NCI-H446 (cell line): ENCODE measurements at regions not wholly inside any gene's neighbourhood (a gene's known extent, or its start where the extent isn't known, plus 50 kb on each side); places are given as distances from the start of the nearest gene placed in this dataset.
"Not testable (repeated sequence)": the region's sequence is repeated elsewhere in the genome, so short reads cannot be mapped to it uniquely, and the experiment has no call there.

Experiments used
- DNase-seq, 2 experiments: peaks; one replicate each; lab custom pipeline; 2025; lab: John Stamatoyannopoulos, UW

- DNase-seq: no peak
These were observed 634.9 kb downstream of the FSCB start for GRCh38 chr14:43872222-43872621.

DNA sequence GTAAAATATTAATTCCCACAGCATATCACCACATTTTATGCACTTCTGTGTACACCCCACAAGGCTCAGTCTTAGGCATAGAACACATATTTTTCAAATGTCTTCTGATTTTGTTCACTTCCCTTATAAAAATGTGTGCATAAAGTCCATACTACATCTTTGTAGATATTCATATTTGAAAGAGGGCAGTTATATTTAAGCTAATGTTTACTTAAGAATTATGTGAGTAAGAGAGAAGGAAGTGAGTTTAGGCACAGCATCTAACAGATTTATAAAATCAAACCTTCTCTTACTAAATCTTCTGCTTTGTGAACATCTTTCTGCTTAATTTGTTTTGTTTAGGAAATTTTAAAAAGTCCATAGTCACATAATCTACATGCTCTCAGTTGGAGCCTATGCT, 648.1 kb downstream of the FSCB start:
- DNase-seq: no peak

- DNase-seq: peak; percentile 24 to 79
These were observed 651.5 kb downstream of the FSCB start for GRCh38 chr14:43855556-43855955.

GRCh38 chr14:43853541-43853940, 653.5 kb downstream of the FSCB start:
- DNase-seq: no peak

GRCh38 chr14:43803076-43803689, 703.9 kb downstream of the FSCB start:
- DNase-seq: peak in 1 of 2 experiments; percentile 22

DNA sequence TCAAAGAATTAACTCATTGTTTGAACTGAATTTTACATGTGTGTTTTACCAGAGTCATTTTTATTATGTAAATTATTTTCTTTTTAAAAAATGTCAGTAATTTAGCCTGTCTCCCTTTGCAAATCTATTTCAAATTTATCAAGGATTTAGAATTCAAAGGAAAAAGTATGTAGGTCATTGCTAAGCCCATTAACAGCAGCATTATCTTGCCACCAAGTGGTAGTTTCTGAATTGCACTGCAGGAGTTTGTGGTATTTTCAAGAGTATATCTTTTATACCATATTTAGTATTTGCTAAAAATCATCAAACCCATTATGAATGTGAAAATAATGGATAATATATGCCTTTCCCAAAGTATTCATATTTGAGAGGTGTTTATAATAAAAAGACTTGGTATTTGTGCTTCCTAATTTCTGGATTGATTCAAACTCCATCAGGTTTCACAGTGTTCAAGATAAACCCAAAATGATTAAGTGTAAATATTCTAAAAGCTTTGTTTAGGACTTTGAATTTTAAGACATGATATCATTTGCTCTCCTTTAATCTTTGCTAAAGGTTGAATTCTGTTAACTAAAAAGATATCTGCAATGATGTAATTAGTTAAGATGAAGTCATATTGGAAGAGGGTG, 711.4 kb downstream of the FSCB start:
- peak in 1 of 2 experiments; percentile 5 for DNase-seq

- DNase-seq: no peak
These were observed 713.5 kb downstream of the FSCB start for GRCh38 chr14:43793579-43793978.

- DNase-seq: no peak
These were observed 714.1 kb downstream of the FSCB start for GRCh38 chr14:43792980-43793379.

- no peak for DNase-seq
These were observed 716.4 kb downstream of the FSCB start for GRCh38 chr14:43790681-43791080.

DNA sequence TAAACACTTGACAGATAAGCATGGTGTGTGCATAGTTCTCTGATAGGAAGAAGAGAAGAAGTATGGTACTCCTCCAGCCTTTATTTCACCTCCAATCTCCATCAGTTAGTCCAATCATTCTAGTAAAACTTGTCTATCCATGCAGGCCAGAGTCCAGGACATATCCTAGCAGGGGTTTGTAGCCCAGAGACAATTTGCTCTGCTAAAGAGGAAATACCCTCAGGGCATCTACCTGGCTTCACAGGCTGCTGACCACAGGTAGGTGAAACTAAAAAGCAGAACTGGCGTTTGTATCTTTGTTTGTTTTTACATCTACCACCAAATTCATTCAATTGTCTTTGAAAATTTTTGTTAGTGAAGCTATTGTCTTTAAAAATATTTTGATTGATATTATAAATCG, 717.6 kb downstream of the FSCB start:
- DNase-seq: no peak

DNA sequence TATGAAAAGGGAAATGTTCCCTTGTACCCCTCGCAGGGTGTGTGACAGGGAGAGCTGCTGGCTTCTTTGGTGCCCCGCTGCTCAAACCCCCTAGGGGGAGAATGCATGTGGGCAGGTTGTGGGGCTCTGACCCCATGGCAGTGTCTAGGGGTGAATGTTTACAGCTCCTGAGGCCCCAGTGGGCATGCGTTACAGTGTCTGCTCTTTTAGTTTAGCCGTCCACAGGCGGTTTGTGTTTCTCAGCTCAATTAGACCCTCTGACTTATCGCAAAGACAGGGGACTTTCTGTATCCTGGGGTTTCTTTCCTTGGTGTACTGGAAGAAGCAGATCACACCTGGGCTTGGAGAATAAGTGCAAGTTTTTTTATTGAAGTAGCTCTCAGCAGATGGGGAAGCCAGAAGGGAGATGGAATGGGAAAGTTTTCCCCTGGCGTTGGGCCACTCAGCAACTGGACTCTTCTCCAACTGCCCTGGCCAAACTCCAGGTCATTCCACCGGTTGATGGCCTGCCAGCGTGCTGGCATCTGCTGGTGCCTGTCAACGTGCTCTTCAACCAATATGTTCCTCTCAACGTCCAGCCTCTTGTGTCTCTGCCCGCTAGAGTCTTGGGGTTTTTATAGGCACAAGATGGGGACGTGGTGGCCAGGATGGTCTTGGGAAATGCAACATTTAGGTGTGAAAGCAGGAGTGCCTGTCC, 720.9 kb downstream of the FSCB start:
- DNase-seq: peak in 1 of 2 experiments; percentile 65

GRCh38 chr14:43784432-43784831, 722.7 kb downstream of the FSCB start:
- not testable (repeated sequence) for DNase-seq

GRCh38 chr14:43778937-43779639, 728.0 kb downstream of the FSCB start:
- DNase-seq: no peak

DNA sequence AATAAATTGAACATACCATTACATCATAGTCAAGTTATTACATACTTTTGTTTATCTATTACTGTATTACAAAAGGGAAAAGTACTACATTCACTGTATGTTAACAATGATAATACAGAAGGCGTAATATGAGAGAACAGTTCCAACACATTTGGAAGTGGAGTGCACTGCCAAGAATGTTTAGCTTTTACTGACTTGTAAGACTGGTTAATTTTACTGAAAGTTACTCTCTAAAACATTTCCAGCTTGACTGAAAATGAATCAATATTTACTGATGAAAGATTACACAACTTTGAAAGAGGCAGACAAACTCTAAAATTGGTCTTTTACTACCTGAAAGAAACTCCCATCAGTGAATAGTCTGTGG, 728.5 kb downstream of the FSCB start:
- DNase-seq: no peak

DNA sequence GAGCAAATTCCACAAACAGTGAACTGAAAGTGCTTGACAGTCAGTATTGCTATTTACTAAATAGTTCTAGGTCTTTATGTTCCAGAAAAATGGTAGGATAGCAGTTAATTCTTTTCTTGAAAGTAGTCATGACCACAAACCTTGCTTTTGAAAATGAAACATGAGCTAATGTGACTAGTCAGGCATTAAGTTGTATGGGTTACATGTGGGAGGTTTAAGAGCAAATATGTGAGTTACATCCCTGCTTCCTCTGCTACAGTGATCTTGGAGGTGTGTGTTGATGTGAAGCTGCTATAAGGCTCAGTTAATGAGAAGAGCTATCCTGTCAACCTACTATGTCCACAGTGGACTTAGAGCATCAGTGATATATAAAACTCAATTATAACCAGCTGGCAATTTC, 741.6 kb downstream of the FSCB start:
- DNase-seq: no peak

GRCh38 chr14:43764433-43764832, 742.6 kb downstream of the FSCB start:
- no peak for DNase-seq

- DNase-seq: no peak
These were observed 751.4 kb downstream of the FSCB start for GRCh38 chr14:43755707-43756106.

DNA sequence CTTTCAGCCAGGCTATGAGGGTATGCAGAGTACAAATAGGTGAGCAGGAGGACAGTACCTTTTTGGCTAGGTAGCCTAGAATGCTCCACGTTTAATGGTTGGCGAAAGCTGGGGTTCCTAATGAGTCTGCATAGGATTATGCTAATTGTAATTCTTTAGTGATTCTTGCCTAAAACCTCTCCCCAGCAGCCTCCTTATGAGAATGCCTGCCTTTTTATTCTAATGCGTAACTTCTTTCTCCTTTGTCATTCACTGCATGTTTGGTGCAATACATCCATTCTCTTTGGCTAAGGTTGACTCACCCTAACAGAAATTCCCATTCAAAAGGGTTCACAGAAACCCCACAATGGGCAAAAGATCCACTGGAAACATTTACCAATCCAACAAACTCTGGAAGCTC, 752.2 kb downstream of the FSCB start:
- DNase-seq: no peak

DNA sequence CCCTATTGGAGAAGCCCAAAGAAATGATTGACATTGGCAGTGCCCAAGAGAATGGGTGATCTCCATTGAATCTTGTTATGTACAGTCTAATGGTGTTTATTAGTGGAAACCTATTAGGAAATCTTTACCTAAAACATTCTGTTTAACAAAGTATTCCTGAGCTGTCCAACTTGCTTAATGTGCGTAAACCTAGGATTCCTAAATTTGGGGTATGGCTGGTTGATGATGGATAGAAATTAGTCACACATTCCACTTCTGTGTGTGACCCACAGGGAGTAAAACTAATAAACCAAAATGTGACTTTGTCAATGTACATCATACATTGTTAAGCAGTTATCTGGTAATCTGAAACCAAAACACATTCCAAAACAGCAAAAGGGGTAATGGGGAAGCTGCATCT, 761.3 kb downstream of the FSCB start:
- no peak for DNase-seq

GRCh38 chr14:43735932-43736331, 771.2 kb downstream of the FSCB start:
- no peak for DNase-seq

DNA sequence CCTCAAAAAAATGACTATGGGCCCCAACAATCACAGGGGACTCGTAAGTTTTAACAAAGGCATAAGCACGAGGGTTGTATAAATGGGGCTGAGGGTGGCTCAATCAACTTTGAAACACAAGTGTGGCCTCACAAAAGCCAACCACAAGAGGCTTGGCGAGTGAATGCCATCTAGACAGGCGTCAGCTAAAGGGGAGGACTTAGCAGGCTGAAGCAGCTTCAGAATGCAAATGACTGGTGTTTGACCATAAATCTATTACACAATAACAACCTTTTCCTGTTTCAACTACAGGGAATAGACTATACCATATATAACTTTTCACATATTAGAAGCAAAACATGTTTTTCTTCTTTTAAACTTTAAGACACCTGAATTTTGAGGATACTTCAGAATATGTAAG, 777.9 kb downstream of the FSCB start:
- DNase-seq: no peak

DNA sequence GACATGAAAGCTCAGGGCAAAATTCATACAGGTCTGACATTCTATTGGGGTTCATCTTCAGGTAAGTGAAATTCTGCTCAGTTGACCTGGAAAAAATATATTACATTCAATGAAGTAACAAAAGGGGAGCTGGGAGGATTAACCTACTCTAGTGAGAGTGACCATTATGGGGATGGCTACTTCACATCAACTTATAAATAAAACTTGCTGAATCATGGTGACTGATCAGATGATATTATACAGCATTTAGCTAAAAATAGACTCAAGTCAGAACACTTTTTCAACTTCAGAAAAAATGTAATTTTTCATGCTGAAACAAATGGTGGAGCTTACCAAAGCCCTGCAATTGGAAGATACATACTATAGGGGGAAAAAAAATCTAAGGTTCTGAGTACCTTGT, 800.2 kb downstream of the FSCB start:
- DNase-seq: no peak
